ENCODE measurements at regions not wholly inside any gene's neighbourhood (a gene's known extent, or its start where the extent isn't known, plus 50 kb on each side); places are given as distances from the start of the nearest gene placed in this dataset.

- no peaks in the 10 kb centered on the region for H3K4me1 ChIP-seq
- H3K4me3 ChIP-seq: no peak overlapping the region
- H3K27ac ChIP-seq: no peak overlapping the region
- no peak for TF ChIP-seq CTCF (IDR thresholded peaks at IDR 0.05)
- TF ChIP-seq POLR2A (IDR thresholded peaks at IDR 0.05): no peak
- no peak for DNase-seq
- intact Hi-C loops (cut with DNase I; ENCODE audit: low total_unique reads): no loop called here
- no peaks in the 10 kb centered on the region for H3K9me3 ChIP-seq
- H3K36me3 ChIP-seq: no peaks in the 10 kb centered on the region
- no peaks in the 10 kb centered on the region for H3K27me3 ChIP-seq
Measured at GRCh38 chr12:116399055-116399454, 121.6 kb upstream of the MED13L start.

GRCh38 chr12:116400636-116401372 lies 123.3 kb upstream of the MED13L start:
- H3K9me3 ChIP-seq: no peaks in the 10 kb centered on the region
- no peak for DNase-seq
- H3K27ac ChIP-seq: no peak overlapping the region
- no peak for TF ChIP-seq POLR2A (IDR thresholded peaks at IDR 0.05)
- TF ChIP-seq CTCF (IDR thresholded peaks at IDR 0.05): no peak
- H3K36me3 ChIP-seq: no peaks in the 10 kb centered on the region
- H3K4me1 ChIP-seq: no peaks in the 10 kb centered on the region
- H3K27me3 ChIP-seq: no peaks in the 10 kb centered on the region
- intact Hi-C loops (cut with DNase I; ENCODE audit: low total_unique reads): no loop called here
- H3K4me3 ChIP-seq: no peak overlapping the region

- Histone ChIP-seq H3K4me1 (no peaks in the 10 kb centered on the region), H3K4me3 (no peak overlapping the region), H3K36me3 (no peaks in the 10 kb centered on the region), H3K9me3 (no peaks in the 10 kb centered on the region), H3K27me3 (no peaks in the 10 kb centered on the region), H3K27ac (no peak overlapping the region)
- TF ChIP-seq CTCF (IDR thresholded peaks at IDR 0.05) (no peak), POLR2A (IDR thresholded peaks at IDR 0.05) (no peak)
- DNase-seq: no peak
- intact Hi-C loops (cut with DNase I; ENCODE audit: low total_unique reads): no loop called here
Measured at GRCh38 chr12:116401565-116401964, 124.1 kb upstream of the MED13L start.

- Histone ChIP-seq H3K36me3 (no peaks in the 10 kb centered on the region), H3K27me3 (no peaks in the 10 kb centered on the region), H3K27ac (no peak overlapping the region), H3K4me3 (no peak overlapping the region), H3K4me1 (no peaks in the 10 kb centered on the region), H3K9me3 (no peaks in the 10 kb centered on the region)
- TF ChIP-seq POLR2A (IDR thresholded peaks at IDR 0.05) (no peak), CTCF (IDR thresholded peaks at IDR 0.05) (no peak)
- intact Hi-C loops (cut with DNase I; ENCODE audit: low total_unique reads): no loop called here
- no peak for DNase-seq
Measured at GRCh38 chr12:116402163-116402939, 124.9 kb upstream of the MED13L start.

GRCh38 chr12:116403546-116403945 lies 126.1 kb upstream of the MED13L start:
- Histone ChIP-seq H3K36me3 (no peaks in the 10 kb centered on the region), H3K27me3 (no peaks in the 10 kb centered on the region), H3K4me1 (no peaks in the 10 kb centered on the region), H3K4me3 (no peak overlapping the region), H3K9me3 (no peaks in the 10 kb centered on the region), H3K27ac (no peak overlapping the region)
- TF ChIP-seq POLR2A (IDR thresholded peaks at IDR 0.05) (no peak), CTCF (IDR thresholded peaks at IDR 0.05) (no peak)
- intact Hi-C loops (cut with DNase I; ENCODE audit: low total_unique reads): no loop called here
- DNase-seq: no peak
